Fibroblast of pulmonary artery (primary cell): ENCODE measurements at regions not wholly inside any gene's neighbourhood (a gene's known extent, or its start where the extent isn't known, plus 50 kb on each side); places are given as distances from the start of the nearest gene placed in this dataset.
A peak's percentile ranks its signal among the peaks of the same experiment; 100 is the strongest.

Experiments
- DNase-seq: peaks from one replicate; pipeline ENCODE4 v3.0.0-alpha.2; 2010; ENCODE audit warnings: low read depth
- H3K4me3 ChIP-seq: replicated peaks from 2 replicates; pipeline ENCODE4 v1.5.1; 2011; ENCODE audit warnings: low read depth, mild to moderate bottlenecking, control low read depth, low read length, moderate library complexity
- TF ChIP-seq, protein P1 (sequence below): IDR thresholded peaks from 2 replicates; pipeline ENCODE4 v1.5.1; 2011; ENCODE audit warnings: mild to moderate bottlenecking, control low read depth, low read length, inconsistent platforms; ENCODE audit errors: missing control alignments

DNA sequence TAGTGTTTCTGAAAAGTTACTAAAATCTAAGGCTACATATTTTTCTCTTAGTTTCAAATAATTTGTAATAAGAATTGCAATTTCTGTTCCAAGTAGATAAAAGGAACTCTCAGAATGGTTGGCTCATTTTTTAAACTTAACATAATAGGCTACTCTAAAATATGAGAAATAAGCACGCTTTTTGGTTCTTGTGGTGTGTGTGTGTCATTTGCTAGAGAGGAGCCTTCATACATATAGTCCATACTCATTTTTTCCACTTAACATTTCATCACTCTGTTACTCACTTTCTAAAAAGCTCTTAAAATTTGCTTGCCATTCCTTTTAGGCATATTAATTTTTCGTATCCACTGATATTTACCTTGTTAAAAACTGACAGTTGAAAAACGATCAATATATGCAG lies 74.0 kb upstream of the VWDE start:
- TF ChIP-seq, protein P1, sequence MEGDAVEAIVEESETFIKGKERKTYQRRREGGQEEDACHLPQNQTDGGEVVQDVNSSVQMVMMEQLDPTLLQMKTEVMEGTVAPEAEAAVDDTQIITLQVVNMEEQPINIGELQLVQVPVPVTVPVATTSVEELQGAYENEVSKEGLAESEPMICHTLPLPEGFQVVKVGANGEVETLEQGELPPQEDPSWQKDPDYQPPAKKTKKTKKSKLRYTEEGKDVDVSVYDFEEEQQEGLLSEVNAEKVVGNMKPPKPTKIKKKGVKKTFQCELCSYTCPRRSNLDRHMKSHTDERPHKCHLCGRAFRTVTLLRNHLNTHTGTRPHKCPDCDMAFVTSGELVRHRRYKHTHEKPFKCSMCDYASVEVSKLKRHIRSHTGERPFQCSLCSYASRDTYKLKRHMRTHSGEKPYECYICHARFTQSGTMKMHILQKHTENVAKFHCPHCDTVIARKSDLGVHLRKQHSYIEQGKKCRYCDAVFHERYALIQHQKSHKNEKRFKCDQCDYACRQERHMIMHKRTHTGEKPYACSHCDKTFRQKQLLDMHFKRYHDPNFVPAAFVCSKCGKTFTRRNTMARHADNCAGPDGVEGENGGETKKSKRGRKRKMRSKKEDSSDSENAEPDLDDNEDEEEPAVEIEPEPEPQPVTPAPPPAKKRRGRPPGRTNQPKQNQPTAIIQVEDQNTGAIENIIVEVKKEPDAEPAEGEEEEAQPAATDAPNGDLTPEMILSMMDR, result no peak

DNA sequence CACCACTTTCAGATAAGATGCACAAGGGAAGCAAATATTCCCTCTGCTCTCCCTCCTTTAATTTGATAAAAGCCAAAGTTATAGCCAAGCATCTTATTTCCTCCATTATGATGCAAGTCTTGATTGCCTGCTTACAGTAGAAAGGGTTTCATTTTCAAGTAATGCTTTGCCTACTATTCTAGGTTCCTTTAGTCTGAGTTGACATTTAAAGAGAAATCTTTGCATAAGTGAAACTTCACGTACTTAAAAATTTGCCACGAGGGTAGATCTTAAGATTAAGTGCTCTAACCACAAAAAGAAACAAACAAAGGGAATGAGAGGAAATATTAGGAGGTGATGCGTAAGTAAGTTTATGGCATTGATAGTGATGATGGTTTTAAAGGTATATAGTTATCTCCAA lies 78.1 kb upstream of the VWDE start:
- TF ChIP-seq, protein P1, result no peak
- H3K4me3 ChIP-seq, result no peak overlapping the region
- DNase-seq, result no peak

More for the DNA sequence above, 74.0 kb upstream of the VWDE start:
- no peak overlapping the region for H3K4me3 ChIP-seq
- no peak for DNase-seq

GRCh38 chr7:12485845-12486244 lies 82.2 kb upstream of the VWDE start:
- no peak overlapping the region for H3K4me3 ChIP-seq
- TF ChIP-seq, protein P1, result no peak
- no peak for DNase-seq

DNA sequence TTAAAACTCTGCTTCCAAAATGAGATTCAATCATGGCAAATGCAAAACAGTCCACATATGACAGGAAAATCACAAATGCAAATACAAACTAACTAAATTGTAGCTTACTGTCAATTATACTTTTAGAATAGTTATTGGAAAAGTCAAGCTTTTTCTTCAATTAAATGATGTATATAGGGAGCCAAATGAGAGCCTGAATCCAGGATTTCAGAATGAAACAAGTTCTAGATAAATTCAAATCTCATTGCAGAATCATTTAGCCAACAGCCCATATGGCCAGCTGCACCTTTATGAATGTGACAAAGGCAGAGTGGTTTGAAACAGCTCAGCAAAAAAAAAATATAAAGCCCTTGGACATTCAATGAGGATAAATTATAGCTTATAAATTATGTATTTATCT lies 82.2 kb upstream of the SCIN start:
- TF ChIP-seq, protein P1, result no peak
- no peak overlapping the region for H3K4me3 ChIP-seq
- DNase-seq, result no peak

DNA sequence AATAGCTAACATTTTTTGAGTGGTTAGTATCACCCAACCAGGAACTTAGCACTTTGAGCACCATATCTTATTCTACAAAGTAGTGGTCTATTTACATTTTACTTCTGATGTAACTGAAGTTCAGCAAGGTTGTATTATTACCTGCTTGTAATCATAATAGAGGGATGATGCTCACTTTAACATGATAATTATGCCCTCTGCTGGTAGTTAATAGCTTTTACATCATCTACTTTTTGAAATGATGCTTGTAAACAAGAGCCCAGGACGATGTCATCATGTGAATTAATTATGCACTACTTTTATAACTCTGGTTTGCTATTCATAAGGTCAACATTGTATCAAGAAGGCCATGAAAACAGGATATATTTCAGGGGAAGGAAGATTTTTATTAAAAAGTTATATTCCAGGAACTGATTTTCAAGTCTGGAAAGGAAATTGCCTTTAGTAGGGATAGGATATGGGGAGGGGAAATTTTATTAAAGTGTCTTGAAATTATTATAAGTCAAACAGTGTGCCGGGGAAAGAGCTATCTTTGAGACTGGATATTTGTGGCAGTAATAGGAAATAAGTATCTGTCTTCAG lies 80.3 kb upstream of the SCIN start:
- H3K4me3 ChIP-seq, result no peak overlapping the region
- peak; percentile 41 for DNase-seq
- TF ChIP-seq, protein P1, result peak; percentile 54

DNA sequence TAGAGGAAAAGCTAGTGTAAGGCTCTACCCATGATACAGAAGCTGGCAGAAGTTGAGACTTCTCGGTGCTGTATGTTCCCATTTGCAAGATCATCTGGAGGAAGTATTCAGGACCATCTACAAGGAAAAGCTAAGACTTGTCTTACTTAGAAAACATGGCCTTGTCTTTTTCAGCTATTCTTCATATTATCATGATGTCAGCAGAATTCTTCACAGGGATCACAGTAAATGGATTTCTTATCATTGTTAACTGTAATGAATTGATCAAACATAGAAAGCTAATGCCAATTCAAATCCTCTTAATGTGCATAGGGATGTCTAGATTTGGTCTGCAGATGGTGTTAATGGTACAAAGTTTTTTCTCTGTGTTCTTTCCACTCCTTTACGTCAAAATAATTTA lies 79.6 kb upstream of the SCIN start:
- DNase-seq, result no peak
- TF ChIP-seq, protein P1, result no peak
- no peak overlapping the region for H3K4me3 ChIP-seq

GRCh38 chr7:12491526-12491925 lies 79.0 kb upstream of the SCIN start:
- DNase-seq, result no peak
- TF ChIP-seq, protein P1, result no peak
- no peak overlapping the region for H3K4me3 ChIP-seq
